Stimulated activated CD8-positive, alpha-beta memory T cell treated with anti-CD3 and anti-CD28 coated beads, Interleukin-12 subunit alpha, Interleukin-12 subunit beta, amount 100 ng/mL, for 4 hours (primary cell): ENCODE measurements at regions not wholly inside any gene's neighbourhood (a gene's known extent, or its start where the extent isn't known, plus 50 kb on each side); places are given as distances from the start of the nearest gene placed in this dataset.
"Not testable (repeated sequence)": the region's sequence is repeated elsewhere in the genome, so short reads cannot be mapped to it uniquely, and the experiment has no call there.

Experiments
- DNase-seq: peaks from one replicate; pipeline ENCODE4 v3.0.0-alpha.2; 2020; ENCODE audit warnings: low read depth

- no peak for DNase-seq
These were observed 613.4 kb downstream of the MCTP2 start for GRCh38 chr15:94844538-94845389.

GRCh38 chr15:94845390-94845716 is 614.0 kb downstream of the MCTP2 start:
- no peak for DNase-seq

- no peak for DNase-seq
These were observed 616.0 kb downstream of the MCTP2 start for GRCh38 chr15:94847325-94847724.

- DNase-seq: no peak
These were observed 616.7 kb downstream of the MCTP2 start for GRCh38 chr15:94848054-94848453.

GRCh38 chr15:94855018-94855408 is 623.7 kb downstream of the MCTP2 start:
- DNase-seq: no peak

- DNase-seq: no peak
These were observed 624.3 kb downstream of the MCTP2 start for GRCh38 chr15:94855409-94856266.

- no peak for DNase-seq
These were observed 625.0 kb downstream of the MCTP2 start for GRCh38 chr15:94856267-94856854.

GRCh38 chr15:94857466-94857865 is 626.1 kb downstream of the MCTP2 start:
- no peak for DNase-seq

- DNase-seq: no peak
These were observed 626.6 kb downstream of the MCTP2 start for GRCh38 chr15:94858011-94858410.

GRCh38 chr15:94858449-94858848 is 627.1 kb downstream of the MCTP2 start:
- DNase-seq: no peak

GRCh38 chr15:94858920-94859319 is 627.6 kb downstream of the MCTP2 start:
- no peak for DNase-seq

GRCh38 chr15:94864600-94864999 is 633.2 kb downstream of the MCTP2 start:
- no peak for DNase-seq

GRCh38 chr15:94868265-94868664 is 636.9 kb downstream of the MCTP2 start:
- not testable (repeated sequence) for DNase-seq

GRCh38 chr15:94875550-94875949 is 644.2 kb downstream of the MCTP2 start:
- DNase-seq: no peak

GRCh38 chr15:94877833-94878232 is 646.5 kb downstream of the MCTP2 start:
- DNase-seq: no peak

- no peak for DNase-seq
These were observed 650.8 kb downstream of the MCTP2 start for GRCh38 chr15:94882071-94882712.

GRCh38 chr15:94887391-94887790 is 656.0 kb downstream of the MCTP2 start:
- no peak for DNase-seq

GRCh38 chr15:94889153-94889552 is 657.8 kb downstream of the MCTP2 start:
- no peak for DNase-seq

- no peak for DNase-seq
These were observed 661.7 kb downstream of the MCTP2 start for GRCh38 chr15:94893091-94893490.

GRCh38 chr15:94894056-94894455 is 662.7 kb downstream of the MCTP2 start:
- no peak for DNase-seq

- DNase-seq: no peak
These were observed 678.1 kb downstream of the MCTP2 start for GRCh38 chr15:94909510-94909909.

GRCh38 chr15:94910166-94910565 is 678.8 kb downstream of the MCTP2 start:
- DNase-seq: no peak
